ENCODE measurements at regions not wholly inside any gene's neighbourhood (a gene's known extent, or its start where the extent isn't known, plus 50 kb on each side); places are given as distances from the start of the nearest gene placed in this dataset.
A peak's percentile ranks its signal among the peaks of the same experiment; 100 is the strongest.

DNA sequence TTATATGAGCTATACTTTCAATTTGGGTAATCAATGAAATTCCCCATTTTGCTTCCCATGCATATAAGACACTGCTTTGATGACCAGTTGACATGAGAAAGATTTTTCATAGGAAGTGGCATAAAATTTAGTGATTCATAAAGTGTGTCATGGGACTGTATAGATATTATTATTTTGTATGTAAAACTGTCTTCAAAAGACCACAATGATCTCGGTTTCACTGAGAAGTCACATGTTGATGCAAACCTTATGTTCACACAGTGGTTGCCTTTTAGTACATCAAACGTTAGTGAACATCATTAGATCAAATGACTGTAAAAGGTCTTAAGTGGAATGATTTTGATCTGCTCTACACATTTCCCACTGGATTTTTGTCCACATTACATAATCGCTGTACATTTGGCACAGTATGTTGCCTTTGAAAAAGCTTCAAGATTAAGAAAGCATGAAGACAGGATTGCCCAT is 349.2 kb upstream of the MEF2C start:
- Histone ChIP-seq H3K4me2 (ENCODE audit: insufficient read depth, low read length, poor library complexity, severe bottlenecking) (no peak overlapping the region), H3K23ac (ENCODE audit: low read depth, low read length, poor library complexity) (no peak overlapping the region), H4K8ac (ENCODE audit: low read depth, low read length) (no peak overlapping the region), H3K27me3 (ENCODE audit: control insufficient read depth in 3 of 3, insufficient read depth in 3 of 3, low read depth in 1 of 3, low read length in 3 of 3) (no peaks in the 10 kb centered on the region), H3K4me1 (ENCODE audit: control insufficient read depth in 2 of 2, insufficient read depth in 1 of 2, low read depth in 1 of 2, low read length in 2 of 2) (no peaks in the 10 kb centered on the region), H3K4ac (ENCODE audit: low read length) (no peak overlapping the region), H3K18ac (ENCODE audit: low read length) (no peak overlapping the region), H3K36me3 (replicated peaks in 1 of 2; ENCODE audit: control insufficient read depth in 2 of 2, insufficient read depth in 2 of 2, low read length in 2 of 2) (no peaks in the 10 kb centered on the region), H2BK12ac (ENCODE audit: low read length) (no peak overlapping the region), H2BK5ac (ENCODE audit: low read length) (no peak overlapping the region), H3K4me3 (ENCODE audit: low read length in 2 of 2) (no peak overlapping the region), H3K79me1 (ENCODE audit: low read depth, low read length) (no peaks in the 10 kb centered on the region), H2AFZ (ENCODE audit: low read length) (no peak overlapping the region), H2BK120ac (ENCODE audit: low read depth, low read length) (no peak overlapping the region), H2BK15ac (ENCODE audit: low read length) (no peak overlapping the region), H3K9ac (ENCODE audit: low read depth, low read length, poor library complexity) (no peak overlapping the region), H3K9me3 (replicated peaks in 1 of 2; ENCODE audit: control insufficient read depth in 2 of 2, insufficient read depth in 1 of 2, low read depth in 1 of 2, low read length in 2 of 2) (no peaks in the 10 kb centered on the region), H3K27ac (replicated peaks; ENCODE audit: low read length) (no peak overlapping the region), H3K14ac (ENCODE audit: low read length) (no peak overlapping the region), H4K91ac (ENCODE audit: low read depth, low read length, poor library complexity) (no peak overlapping the region), H2AK5ac (ENCODE audit: low read depth, low read length) (no peak overlapping the region)
- no CpG with 5 or more reads among the region's 3 CpGs for WGBS, 2 donors (ENCODE audit: extremely low coverage in 2 of 2, insufficient read length in 2 of 2, insufficient replicate concordance in 1 of 2)
- no peak for DNase-seq (ENCODE audit: low spot score)

DNA sequence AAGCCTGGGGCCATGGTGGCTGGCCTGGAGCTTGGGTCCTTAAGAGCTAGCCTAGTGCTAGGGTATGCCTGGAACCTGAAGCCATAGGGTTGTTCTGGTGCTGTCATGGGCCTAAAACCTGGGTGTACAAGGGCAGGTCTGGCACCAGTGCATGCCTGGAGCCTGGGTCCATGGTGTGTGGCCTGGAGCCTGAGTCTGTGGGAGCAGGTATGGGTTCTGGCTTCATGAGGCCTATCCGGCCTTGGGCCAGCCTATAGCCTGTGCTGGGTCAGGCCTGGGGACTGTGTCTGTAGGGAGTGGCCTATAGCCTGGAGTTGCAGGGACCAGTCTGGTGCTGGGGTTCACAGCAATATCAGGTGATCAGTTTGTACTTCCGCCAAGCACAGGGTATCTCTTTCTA is 347.2 kb upstream of the MEF2C start:
- H3K79me1 ChIP-seq (ENCODE audit: low read depth, low read length), result no peaks in the 10 kb centered on the region
- H3K4ac ChIP-seq (ENCODE audit: low read length), result no peak overlapping the region
- no peak overlapping the region for H3K4me3 ChIP-seq (ENCODE audit: low read length in 2 of 2)
- no peaks in the 10 kb centered on the region for H3K9me3 ChIP-seq (replicated peaks in 1 of 2; ENCODE audit: control insufficient read depth in 2 of 2, insufficient read depth in 1 of 2, low read depth in 1 of 2, low read length in 2 of 2)
- H3K4me2 ChIP-seq (ENCODE audit: insufficient read depth, low read length, poor library complexity, severe bottlenecking), result no peak overlapping the region
- no peak overlapping the region for H3K14ac ChIP-seq (ENCODE audit: low read length)
- no peak overlapping the region for H2BK15ac ChIP-seq (ENCODE audit: low read length)
- H3K27me3 ChIP-seq (ENCODE audit: control insufficient read depth in 3 of 3, insufficient read depth in 3 of 3, low read depth in 1 of 3, low read length in 3 of 3), result no peaks in the 10 kb centered on the region
- H2BK5ac ChIP-seq (ENCODE audit: low read length), result no peak overlapping the region
- no peak overlapping the region for H2AFZ ChIP-seq (ENCODE audit: low read length)
- H4K91ac ChIP-seq (ENCODE audit: low read depth, low read length, poor library complexity), result no peak overlapping the region
- no peak overlapping the region for H2AK5ac ChIP-seq (ENCODE audit: low read depth, low read length)
- H2BK120ac ChIP-seq (ENCODE audit: low read depth, low read length), result no peak overlapping the region
- H3K9ac ChIP-seq (ENCODE audit: low read depth, low read length, poor library complexity), result no peak overlapping the region
- peak overlapping the region; percentile 72 for H3K18ac ChIP-seq (ENCODE audit: low read length)
- H3K27ac ChIP-seq (replicated peaks; ENCODE audit: low read length), result no peak overlapping the region
- no peaks in the 10 kb centered on the region for H3K36me3 ChIP-seq (replicated peaks in 1 of 2; ENCODE audit: control insufficient read depth in 2 of 2, insufficient read depth in 2 of 2, low read length in 2 of 2)
- H4K8ac ChIP-seq (ENCODE audit: low read depth, low read length), result no peak overlapping the region
- no peak for DNase-seq (ENCODE audit: low spot score)
- no peaks in the 10 kb centered on the region for H3K4me1 ChIP-seq (ENCODE audit: control insufficient read depth in 2 of 2, insufficient read depth in 1 of 2, low read depth in 1 of 2, low read length in 2 of 2)
- peak overlapping the region; percentile 26 for H2BK12ac ChIP-seq (ENCODE audit: low read length)
- no CpG with 5 or more reads among the region's 2 CpGs for WGBS, 2 donors (ENCODE audit: extremely low coverage in 2 of 2, insufficient read length in 2 of 2, insufficient replicate concordance in 1 of 2)
- peak overlapping the region; percentile 39 for H3K23ac ChIP-seq (ENCODE audit: low read depth, low read length, poor library complexity)

DNA sequence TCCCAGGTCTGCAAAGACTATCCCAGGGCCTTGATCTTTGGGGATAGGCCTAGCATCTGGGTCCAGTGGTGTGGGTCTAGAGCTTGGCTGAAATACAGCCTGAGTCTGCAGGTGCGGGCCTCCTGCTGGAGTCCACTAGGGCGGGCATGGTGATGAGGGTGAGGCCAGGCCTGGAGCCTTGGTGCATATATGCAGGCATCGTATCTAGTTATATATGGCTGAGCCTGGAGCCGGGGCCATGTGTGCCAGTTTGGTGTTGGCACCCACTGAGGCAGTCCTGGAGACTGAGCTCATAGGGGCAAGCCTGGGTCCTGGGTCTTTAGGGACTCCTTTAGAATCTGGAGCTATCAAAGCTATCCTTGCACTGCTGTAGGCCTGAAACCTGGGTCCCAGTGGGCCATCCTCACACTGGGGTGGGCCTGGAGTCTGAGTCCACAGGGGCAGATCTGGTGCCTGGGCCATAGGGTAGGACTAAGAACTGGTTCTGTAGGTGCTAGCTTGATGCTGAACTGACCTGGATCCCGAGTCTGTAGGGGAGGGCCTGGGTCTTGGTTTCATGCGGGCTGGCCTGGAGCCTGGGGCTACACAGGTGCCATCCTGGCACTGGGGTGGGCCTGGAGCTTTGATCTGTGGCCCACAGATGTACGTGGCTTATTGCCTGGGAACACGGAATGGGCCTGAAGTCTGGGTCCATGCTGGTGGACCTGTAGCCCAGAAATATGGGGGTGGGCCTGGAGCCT is 346.5 kb upstream of the MEF2C start:
- no peaks in the 10 kb centered on the region for H3K27me3 ChIP-seq (ENCODE audit: control insufficient read depth in 3 of 3, insufficient read depth in 3 of 3, low read depth in 1 of 3, low read length in 3 of 3)
- H2BK12ac ChIP-seq (ENCODE audit: low read length), result no peak overlapping the region
- peak overlapping the region; percentile 61 for H3K14ac ChIP-seq (ENCODE audit: low read length)
- no peak overlapping the region for H3K18ac ChIP-seq (ENCODE audit: low read length)
- no peak overlapping the region for H3K4me2 ChIP-seq (ENCODE audit: insufficient read depth, low read length, poor library complexity, severe bottlenecking)
- H2AFZ ChIP-seq (ENCODE audit: low read length), result no peak overlapping the region
- no peaks in the 10 kb centered on the region for H3K36me3 ChIP-seq (replicated peaks in 1 of 2; ENCODE audit: control insufficient read depth in 2 of 2, insufficient read depth in 2 of 2, low read length in 2 of 2)
- no peak overlapping the region for H3K9ac ChIP-seq (ENCODE audit: low read depth, low read length, poor library complexity)
- H3K4ac ChIP-seq (ENCODE audit: low read length), result no peak overlapping the region
- H3K23ac ChIP-seq (ENCODE audit: low read depth, low read length, poor library complexity), result peak overlapping the region; percentile 39
- no peaks in the 10 kb centered on the region for H3K9me3 ChIP-seq (replicated peaks in 1 of 2; ENCODE audit: control insufficient read depth in 2 of 2, insufficient read depth in 1 of 2, low read depth in 1 of 2, low read length in 2 of 2)
- no peak overlapping the region for H4K91ac ChIP-seq (ENCODE audit: low read depth, low read length, poor library complexity)
- no peaks in the 10 kb centered on the region for H3K79me1 ChIP-seq (ENCODE audit: low read depth, low read length)
- no peak overlapping the region for H2AK5ac ChIP-seq (ENCODE audit: low read depth, low read length)
- peak overlapping the region in 1 of 2 donors; percentile 7 for H3K4me3 ChIP-seq (ENCODE audit: low read length in 2 of 2)
- no peak overlapping the region for H2BK120ac ChIP-seq (ENCODE audit: low read depth, low read length)
- H3K4me1 ChIP-seq (ENCODE audit: control insufficient read depth in 2 of 2, insufficient read depth in 1 of 2, low read depth in 1 of 2, low read length in 2 of 2), result no peaks in the 10 kb centered on the region
- H3K27ac ChIP-seq (replicated peaks; ENCODE audit: low read length), result no peak overlapping the region
- no peak for DNase-seq (ENCODE audit: low spot score)
- H2BK5ac ChIP-seq (ENCODE audit: low read length), result no peak overlapping the region
- H4K8ac ChIP-seq (ENCODE audit: low read depth, low read length), result no peak overlapping the region
- H2BK15ac ChIP-seq (ENCODE audit: low read length), result peak overlapping the region; percentile 27
- WGBS, 2 donors (ENCODE audit: extremely low coverage in 2 of 2, insufficient read length in 2 of 2, insufficient replicate concordance in 1 of 2), result no CpG with 5 or more reads among the region's 8 CpGs

DNA sequence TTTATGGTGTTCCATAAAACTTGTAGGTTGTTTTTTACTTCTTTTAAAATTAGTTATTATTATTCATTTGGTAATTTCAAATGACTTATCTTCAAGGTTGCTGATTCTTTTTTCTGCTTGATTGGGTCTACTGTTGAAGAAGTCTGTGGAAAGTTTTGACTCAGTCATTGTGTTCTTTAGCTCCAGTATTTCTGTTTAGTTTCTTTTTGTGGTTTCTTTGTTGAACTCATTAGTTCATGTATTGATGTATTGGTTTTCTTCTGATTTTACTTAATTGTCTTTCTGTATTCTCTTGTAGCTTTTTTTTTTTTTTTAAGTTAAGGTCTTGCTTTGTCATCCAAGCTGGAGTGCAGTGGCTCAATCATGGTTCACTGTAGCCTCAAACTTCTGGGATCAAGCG is 345.4 kb upstream of the MEF2C start:
- Histone ChIP-seq H3K4ac (ENCODE audit: low read length) (no peak overlapping the region), H3K18ac (ENCODE audit: low read length) (no peak overlapping the region), H2BK5ac (ENCODE audit: low read length) (no peak overlapping the region), H4K8ac (ENCODE audit: low read depth, low read length) (no peak overlapping the region), H3K9me3 (replicated peaks in 1 of 2; ENCODE audit: control insufficient read depth in 2 of 2, insufficient read depth in 1 of 2, low read depth in 1 of 2, low read length in 2 of 2) (no peaks in the 10 kb centered on the region), H2BK12ac (ENCODE audit: low read length) (no peak overlapping the region), H3K36me3 (replicated peaks in 1 of 2; ENCODE audit: control insufficient read depth in 2 of 2, insufficient read depth in 2 of 2, low read length in 2 of 2) (no peaks in the 10 kb centered on the region), H3K23ac (ENCODE audit: low read depth, low read length, poor library complexity) (no peak overlapping the region), H2BK15ac (ENCODE audit: low read length) (no peak overlapping the region), H2BK120ac (ENCODE audit: low read depth, low read length) (no peak overlapping the region), H3K4me3 (ENCODE audit: low read length in 2 of 2) (no peak overlapping the region), H3K4me2 (ENCODE audit: insufficient read depth, low read length, poor library complexity, severe bottlenecking) (no peak overlapping the region), H2AK5ac (ENCODE audit: low read depth, low read length) (no peak overlapping the region), H2AFZ (ENCODE audit: low read length) (no peak overlapping the region), H3K27me3 (ENCODE audit: control insufficient read depth in 3 of 3, insufficient read depth in 3 of 3, low read depth in 1 of 3, low read length in 3 of 3) (no peaks in the 10 kb centered on the region), H3K4me1 (ENCODE audit: control insufficient read depth in 2 of 2, insufficient read depth in 1 of 2, low read depth in 1 of 2, low read length in 2 of 2) (no peaks in the 10 kb centered on the region), H3K27ac (replicated peaks; ENCODE audit: low read length) (no peak overlapping the region), H3K79me1 (ENCODE audit: low read depth, low read length) (no peaks in the 10 kb centered on the region), H3K9ac (ENCODE audit: low read depth, low read length, poor library complexity) (no peak overlapping the region), H4K91ac (ENCODE audit: low read depth, low read length, poor library complexity) (no peak overlapping the region), H3K14ac (ENCODE audit: low read length) (no peak overlapping the region)
- WGBS, 2 donors (ENCODE audit: extremely low coverage in 2 of 2, insufficient read length in 2 of 2, insufficient replicate concordance in 1 of 2), result no CpG with 5 or more reads among the region's 1 CpG
- no peak for DNase-seq (ENCODE audit: low spot score)

All from neuronal stem cell (in vitro differentiated cells).